ENCODE measurements at regions not wholly inside any gene's neighbourhood (a gene's known extent, or its start where the extent isn't known, plus 50 kb on each side); places are given as distances from the start of the nearest gene placed in this dataset.
"Not testable (repeated sequence)": the region's sequence is repeated elsewhere in the genome, so short reads cannot be mapped to it uniquely, and the experiment has no call there.

- no peak for FAIRE-seq
These were observed 150.0 kb downstream of the NPIPB11 start for GRCh38 chr16:29256501-29256981.

DNA sequence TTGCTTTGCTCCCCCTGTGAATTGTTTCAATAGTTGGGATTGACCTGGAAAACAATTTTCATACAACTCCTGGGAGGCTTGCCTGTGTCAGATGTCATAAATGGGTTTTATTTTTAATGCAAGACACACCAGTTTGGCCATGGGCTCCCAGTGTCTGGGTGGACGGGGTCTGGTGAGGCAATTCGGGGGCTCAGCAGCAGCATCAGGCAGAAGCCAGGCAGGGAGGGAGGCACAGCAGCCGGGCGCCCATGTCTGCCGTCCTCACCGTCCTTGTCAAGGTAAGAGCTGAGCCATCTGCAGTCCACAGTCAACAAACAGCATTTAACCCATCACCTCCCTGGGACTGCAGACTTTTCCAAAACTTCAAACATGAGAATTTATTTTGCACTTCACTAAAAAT lies 150.6 kb downstream of the NPIPB11 start:
- not testable (repeated sequence) for FAIRE-seq

- FAIRE-seq, result not testable (repeated sequence)
These were observed 151.1 kb downstream of the NPIPB11 start for GRCh38 chr16:29255496-29255796.

DNA sequence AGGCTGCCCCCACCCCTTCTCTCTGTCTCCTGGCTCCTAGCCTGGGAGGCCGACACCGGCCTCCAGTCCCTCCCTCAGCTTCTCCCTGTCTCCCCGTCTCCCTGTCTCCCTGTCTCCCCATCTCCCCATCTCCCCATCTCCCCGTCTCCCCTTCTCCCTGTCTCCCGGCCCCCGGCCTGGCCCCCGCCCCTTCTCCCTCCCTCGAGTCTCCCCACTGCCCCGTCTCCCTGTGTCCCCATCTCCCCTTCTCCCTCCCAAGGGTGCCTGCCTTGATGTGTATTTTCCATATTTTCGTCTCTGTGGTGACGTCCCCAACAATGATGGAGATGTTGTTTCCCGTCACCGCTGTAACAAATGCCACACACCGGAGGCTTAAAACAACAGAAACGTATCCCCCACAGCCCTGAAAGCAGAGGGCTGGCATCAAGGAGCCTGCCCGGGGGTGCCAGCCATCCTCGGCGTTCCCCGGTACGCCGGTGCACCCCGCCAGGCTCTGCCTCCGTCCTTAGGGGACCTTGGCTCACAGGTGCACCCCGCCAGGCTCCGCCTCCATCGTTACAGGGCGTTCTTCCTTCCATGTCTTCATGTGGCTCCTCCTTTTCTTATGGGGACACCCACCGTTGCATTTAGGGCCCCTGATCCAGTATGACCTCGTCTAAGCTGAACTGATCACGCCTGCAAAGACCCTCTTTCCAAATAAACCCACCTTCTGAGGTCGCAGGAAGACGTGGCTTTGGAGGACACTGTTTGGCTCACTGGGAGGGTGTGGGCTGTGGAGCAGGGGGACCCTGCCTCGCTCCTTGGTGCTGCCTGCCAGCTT lies 151.6 kb downstream of the NPIPB11 start:
- FAIRE-seq, result no peak

DNA sequence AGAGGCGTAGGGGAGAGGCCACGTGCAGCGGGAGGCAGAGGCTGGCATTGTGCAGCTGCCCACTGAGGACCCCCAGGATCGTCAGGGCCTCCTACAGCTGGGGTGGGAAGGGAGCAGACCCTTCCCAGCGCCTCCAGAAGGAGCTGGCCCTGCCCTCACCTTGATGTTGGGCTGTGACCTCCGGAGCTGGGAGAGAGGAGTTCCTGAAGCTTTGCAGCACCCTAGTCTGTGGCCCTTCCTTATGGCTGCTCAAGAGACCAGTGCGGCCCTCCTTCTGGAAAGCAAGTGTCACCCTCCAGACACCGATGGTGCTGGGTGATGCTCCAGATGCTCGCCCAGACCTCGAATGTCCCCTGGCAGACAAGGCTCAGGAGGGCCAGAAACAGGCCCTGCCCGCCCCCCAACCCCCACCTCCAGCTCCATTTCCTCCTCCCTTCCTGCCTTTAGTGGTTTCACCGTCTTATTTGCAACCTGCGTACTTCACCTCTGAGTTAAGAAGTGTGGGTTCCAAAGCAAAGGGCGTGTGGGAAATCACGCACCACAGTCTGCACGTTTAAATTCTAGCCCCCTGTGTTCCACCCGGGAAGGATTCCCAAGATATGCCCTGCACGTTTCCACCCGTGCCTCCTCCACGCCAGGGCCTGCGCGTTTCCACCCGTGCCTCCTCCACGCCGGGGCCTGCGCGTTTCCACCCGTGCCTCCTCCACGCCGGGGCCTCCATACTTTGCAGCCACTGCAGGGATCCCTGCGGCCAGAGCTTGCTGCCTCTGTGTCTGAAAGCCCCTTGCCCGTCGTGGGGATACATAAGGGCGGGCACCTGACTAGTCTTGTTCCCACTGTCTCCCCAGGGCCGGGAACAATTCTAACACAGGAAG lies 152.6 kb downstream of the NPIPB11 start:
- FAIRE-seq, result not testable (repeated sequence)

DNA sequence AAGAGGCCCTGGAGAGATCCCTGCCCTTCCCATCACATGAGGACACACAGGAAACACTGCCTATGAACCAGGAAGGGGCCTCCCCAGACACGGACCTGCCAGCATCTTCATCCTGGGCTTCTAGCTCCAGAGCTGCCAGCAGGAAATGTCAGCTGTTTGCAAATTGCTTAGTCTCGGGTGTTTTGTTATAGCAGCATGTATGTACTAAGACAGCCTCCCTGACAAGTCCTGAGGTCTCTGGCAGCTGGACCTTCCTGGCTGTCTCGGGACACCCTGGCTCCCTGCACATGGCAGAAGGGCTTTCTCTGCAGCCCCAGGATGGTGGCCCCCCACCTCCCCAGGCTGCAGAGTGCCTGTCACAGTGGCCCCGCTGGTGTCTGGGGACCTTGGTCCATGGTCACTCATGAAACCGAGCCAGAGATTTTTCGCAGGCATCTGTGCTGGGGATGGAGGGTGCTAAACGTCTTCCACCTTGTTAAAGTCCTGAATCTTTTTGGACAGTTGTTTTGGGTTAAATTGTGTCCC lies 153.4 kb downstream of the NPIPB11 start:
- FAIRE-seq, result not testable (repeated sequence)

DNA sequence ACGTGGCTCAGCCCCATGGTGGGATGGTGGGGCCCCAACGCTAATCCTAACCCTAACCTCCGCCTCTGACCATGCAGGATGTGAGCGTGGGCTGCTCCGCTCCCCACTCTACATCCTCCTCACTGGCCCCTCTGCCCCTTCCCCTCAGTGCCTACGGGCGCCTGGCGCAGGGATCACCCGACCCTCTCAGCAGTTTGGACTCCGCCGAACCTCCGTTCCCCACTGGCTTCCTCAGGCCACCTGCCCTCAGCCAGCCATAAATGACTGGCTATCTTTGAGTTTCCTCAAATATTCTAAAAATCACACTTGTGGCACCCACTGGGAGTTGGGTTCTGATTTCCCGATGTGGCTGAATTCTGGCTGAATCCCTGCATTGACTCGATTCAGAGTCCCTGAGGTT lies 154.2 kb downstream of the NPIPB11 start:
- not testable (repeated sequence) for FAIRE-seq

- not testable (repeated sequence) for FAIRE-seq
These were observed 154.9 kb downstream of the NPIPB11 start for GRCh38 chr16:29251571-29252011.

- FAIRE-seq, result not testable (repeated sequence)
These were observed 155.5 kb downstream of the NPIPB11 start for GRCh38 chr16:29250923-29251434.

DNA sequence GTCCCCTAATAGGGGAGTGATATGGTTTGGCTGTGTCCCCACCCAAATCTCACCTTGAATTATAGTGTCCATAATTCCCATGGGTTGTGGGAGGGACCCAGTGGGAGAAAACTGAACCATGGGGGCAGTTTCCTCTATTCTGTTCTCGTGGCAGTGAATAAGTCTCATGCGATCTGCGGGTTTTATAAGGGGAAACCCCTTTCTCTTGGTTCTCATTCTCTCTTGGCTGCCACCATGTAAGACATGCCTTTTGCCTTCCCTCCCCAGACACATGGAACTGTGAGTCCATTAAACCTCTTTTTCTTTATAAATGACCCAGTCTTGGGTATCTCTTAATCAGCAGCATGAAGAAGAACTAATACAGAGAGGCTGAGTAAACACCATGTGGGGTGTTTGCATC lies 156.0 kb downstream of the NPIPB11 start:
- not testable (repeated sequence) for FAIRE-seq

GRCh38 chr16:29248940-29249318 lies 157.6 kb downstream of the NPIPB11 start:
- FAIRE-seq, result not testable (repeated sequence)

DNA sequence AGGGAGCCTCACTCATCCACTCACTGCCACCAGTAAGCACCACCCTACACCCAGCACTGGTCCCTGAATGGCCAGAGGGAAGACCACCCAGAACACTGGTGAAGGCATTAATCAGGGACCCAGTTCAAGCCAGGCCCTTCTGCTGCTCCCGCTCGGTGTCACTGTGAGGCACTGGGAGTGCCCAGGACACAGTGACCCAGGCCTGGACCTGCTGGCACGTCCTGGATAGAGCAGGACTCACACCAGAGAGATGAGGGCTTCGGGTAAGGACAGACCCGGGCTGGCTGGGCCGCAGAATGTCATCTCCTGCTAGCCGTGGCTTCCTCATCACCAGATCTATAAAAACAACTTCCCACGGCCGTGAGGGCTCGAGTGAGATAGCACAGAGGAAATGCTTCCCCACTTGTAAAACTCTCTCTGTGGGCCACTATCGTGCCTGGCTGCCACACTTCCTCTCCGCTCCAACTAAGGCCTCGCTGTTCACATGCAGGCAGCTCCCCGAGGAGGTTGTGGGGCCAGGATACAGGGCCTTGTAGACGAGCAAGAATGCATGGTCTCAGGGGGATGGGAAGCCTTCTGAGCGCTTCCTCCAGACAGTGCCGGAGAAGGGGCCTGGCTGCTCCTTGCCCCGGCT lies 158.1 kb downstream of the NPIPB11 start:
- not testable (repeated sequence) for FAIRE-seq

DNA sequence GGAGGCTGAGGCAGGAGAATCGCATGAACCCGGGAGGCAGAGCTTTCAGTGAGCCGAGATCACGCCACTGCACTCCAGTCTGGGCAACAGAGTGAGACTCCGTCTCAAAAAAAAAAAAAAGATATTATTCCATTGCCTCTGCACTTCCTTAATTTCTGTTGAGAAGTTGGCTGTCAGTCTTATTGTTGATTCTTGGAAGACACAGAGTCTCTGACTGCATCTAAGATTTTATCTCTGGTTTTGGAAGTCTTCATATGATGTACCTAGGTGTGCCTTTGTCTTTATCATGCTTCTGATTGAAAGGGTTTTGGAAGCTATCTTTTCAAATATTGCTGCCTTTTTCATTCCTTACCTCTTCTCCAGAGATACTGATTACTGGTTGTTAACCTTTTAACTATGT lies 160.4 kb downstream of the NPIPB11 start:
- not testable (repeated sequence) for FAIRE-seq

- no peak for FAIRE-seq
These were observed 168.5 kb downstream of the NPIPB11 start for GRCh38 chr16:29237971-29238370.

- not testable (repeated sequence) for FAIRE-seq
These were observed 169.0 kb downstream of the NPIPB11 start for GRCh38 chr16:29237495-29237894.

DNA sequence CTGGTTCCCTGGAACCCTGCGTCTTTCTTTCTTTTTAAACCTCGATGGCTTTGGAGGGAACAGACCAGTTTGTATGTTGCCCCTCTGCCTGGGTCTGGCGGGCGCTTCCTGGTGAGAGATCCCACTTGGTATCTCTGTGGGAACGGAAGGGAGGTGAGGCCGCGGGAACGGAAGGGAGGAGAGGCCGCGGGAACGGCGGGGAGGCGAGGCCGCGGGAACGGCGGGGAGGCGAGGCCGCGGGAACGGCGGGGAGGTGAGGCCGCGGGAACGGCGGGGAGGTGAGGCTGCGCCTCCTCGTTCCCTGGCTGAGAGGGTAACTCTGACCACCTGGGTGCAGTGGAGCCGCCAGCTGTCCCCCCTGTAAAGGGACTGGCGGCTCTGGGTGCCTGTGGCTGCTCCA lies 169.5 kb downstream of the NPIPB11 start:
- not testable (repeated sequence) for FAIRE-seq

DNA sequence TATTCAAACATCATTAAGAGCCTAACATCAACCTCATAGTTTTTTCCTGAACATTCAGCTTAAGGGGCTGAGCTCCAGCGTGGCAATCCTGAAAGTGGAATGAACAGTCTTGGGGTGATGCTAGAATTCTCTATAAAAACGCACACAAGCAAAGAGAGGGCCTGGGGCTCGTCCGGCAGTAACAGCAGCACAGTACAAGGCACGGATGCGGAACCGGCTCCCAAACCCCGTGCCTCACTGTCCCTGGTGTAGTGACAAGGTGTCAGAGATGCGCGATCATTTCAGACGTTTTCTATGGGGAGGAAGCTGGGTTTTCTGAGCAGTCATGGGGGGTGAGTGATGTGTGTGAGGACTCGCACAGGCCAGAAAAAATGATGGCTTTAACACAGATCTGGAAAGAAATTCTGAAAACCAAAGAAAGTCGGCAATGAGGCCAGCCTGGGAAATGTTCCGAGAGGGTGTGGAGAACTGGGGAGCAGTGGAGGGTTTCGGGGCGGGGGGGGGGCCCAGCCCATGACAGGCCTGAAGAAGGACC lies 170.6 kb downstream of the NPIPB11 start:
- not testable (repeated sequence) for FAIRE-seq

GRCh38 chr16:29234536-29235275 lies 171.8 kb downstream of the NPIPB11 start:
- not testable (repeated sequence) for FAIRE-seq

DNA sequence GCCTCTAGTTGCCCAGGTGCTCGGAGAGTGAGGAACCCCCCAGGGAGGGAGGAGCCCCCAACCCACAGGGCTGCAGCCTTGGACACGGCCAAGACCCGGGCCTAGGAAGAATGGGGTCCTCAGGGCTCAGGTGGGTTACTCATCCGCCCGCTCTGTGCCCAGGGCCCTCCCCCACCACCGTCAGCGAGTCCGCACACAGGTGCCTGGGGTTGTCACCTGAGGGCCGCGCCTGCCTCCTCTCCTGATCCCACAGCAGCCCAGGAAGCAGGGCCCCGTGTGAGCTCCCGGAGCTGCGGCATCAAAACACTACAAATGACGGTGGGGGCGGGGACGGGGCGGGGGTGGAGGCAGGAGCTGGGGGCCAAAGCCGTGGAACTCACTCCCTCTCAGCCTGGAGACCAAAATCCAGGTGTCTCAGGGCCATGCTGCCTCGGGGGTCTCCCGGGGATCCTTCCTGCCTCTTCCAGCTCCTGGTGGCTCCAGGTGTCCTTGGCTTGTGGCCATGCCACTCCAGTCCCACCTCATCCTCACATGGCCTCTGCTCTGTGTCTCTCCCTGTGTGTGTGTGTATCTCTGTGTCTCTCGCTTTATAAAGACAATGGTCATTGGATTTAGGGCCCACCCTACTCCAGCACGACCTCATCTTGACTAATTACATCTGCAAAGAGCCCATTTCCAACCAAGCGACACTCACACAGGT lies 172.7 kb downstream of the NPIPB11 start:
- FAIRE-seq, result not testable (repeated sequence)

- FAIRE-seq, result no peak
These were observed 173.5 kb downstream of the NPIPB11 start for GRCh38 chr16:29232811-29233704.

Measured in colon (tissue), 2 donors.